ENCODE measurements at regions not wholly inside any gene's neighbourhood (a gene's known extent, or its start where the extent isn't known, plus 50 kb on each side); places are given as distances from the start of the nearest gene placed in this dataset.
"Not testable (repeated sequence)": the region's sequence is repeated elsewhere in the genome, so short reads cannot be mapped to it uniquely, and the experiment has no call there.

GRCh38 chr6:125386337-125386736, 84.6 kb upstream of the HDDC2 start:
- H3K9me3 Mint-ChIP-seq; H3K36me3 Mint-ChIP-seq (ENCODE audit: low read depth); H3K4me1 Mint-ChIP-seq (ENCODE audit: low read depth); H3K27ac Mint-ChIP-seq; H3K4me3 Mint-ChIP-seq: not testable (repeated sequence)
- H3K27me3 Mint-ChIP-seq, result peaks cover 15% of the 10 kb centered on the region

GRCh38 chr6:125392682-125393081, 90.9 kb upstream of the HDDC2 start:
- peaks cover 13% of the 10 kb centered on the region for H3K27me3 Mint-ChIP-seq
- H3K27ac Mint-ChIP-seq, result no peak overlapping the region

GRCh38 chr6:125393449-125393858, 91.7 kb upstream of the HDDC2 start:
- Mint-ChIP-seq H3K4me3 (no peak overlapping the region), H3K9me3 (no peaks in the 10 kb centered on the region), H3K27me3 (peaks cover 18% of the 10 kb centered on the region), H3K36me3 (ENCODE audit: low read depth) (no peaks in the 10 kb centered on the region), H3K4me1 (ENCODE audit: low read depth) (peaks cover 14% of the 10 kb centered on the region), H3K27ac (no peak overlapping the region)

More at GRCh38 chr6:125392682-125393081, 90.9 kb upstream of the HDDC2 start:
- Mint-ChIP-seq H3K9me3 (no peaks in the 10 kb centered on the region), H3K4me3 (no peak overlapping the region), H3K4me1 (ENCODE audit: low read depth) (peaks cover 14% of the 10 kb centered on the region), H3K36me3 (ENCODE audit: low read depth) (no peaks in the 10 kb centered on the region)

- H3K4me1 Mint-ChIP-seq (ENCODE audit: low read depth), result no peaks in the 10 kb centered on the region
- H3K4me3 Mint-ChIP-seq, result no peak overlapping the region
- peaks cover 6% of the 10 kb centered on the region for H3K9me3 Mint-ChIP-seq
- H3K27me3 Mint-ChIP-seq, result peaks cover 7% of the 10 kb centered on the region
- H3K36me3 Mint-ChIP-seq (ENCODE audit: low read depth), result no peaks in the 10 kb centered on the region
- no peak overlapping the region for H3K27ac Mint-ChIP-seq
These were observed 105.0 kb upstream of the HDDC2 start for GRCh38 chr6:125406741-125407140.

GRCh38 chr6:125414507-125414906, 112.7 kb upstream of the HDDC2 start:
- H3K4me3 Mint-ChIP-seq, result no peak overlapping the region
- H3K27ac Mint-ChIP-seq, result no peak overlapping the region
- peaks cover 10% of the 10 kb centered on the region for H3K27me3 Mint-ChIP-seq
- H3K9me3 Mint-ChIP-seq, result peaks cover 6% of the 10 kb centered on the region
- H3K4me1 Mint-ChIP-seq (ENCODE audit: low read depth), result no peaks in the 10 kb centered on the region
- H3K36me3 Mint-ChIP-seq (ENCODE audit: low read depth), result no peaks in the 10 kb centered on the region

GRCh38 chr6:125415913-125416312, 114.1 kb upstream of the HDDC2 start:
- Mint-ChIP-seq H3K27me3 (peaks cover 8% of the 10 kb centered on the region), H3K9me3 (peaks cover 4% of the 10 kb centered on the region)

GRCh38 chr6:125421836-125422235, 120.1 kb upstream of the HDDC2 start:
- H3K4me1 Mint-ChIP-seq (ENCODE audit: low read depth), result no peaks in the 10 kb centered on the region
- H3K4me3 Mint-ChIP-seq, result no peak overlapping the region
- H3K27me3 Mint-ChIP-seq, result peaks cover 7% of the 10 kb centered on the region
- peaks cover 4% of the 10 kb centered on the region for H3K9me3 Mint-ChIP-seq
- H3K27ac Mint-ChIP-seq, result no peak overlapping the region
- H3K36me3 Mint-ChIP-seq (ENCODE audit: low read depth), result no peaks in the 10 kb centered on the region

More at GRCh38 chr6:125415913-125416312, 114.1 kb upstream of the HDDC2 start:
- H3K4me1 Mint-ChIP-seq (ENCODE audit: low read depth), result no peaks in the 10 kb centered on the region
- no peaks in the 10 kb centered on the region for H3K36me3 Mint-ChIP-seq (ENCODE audit: low read depth)
- H3K27ac Mint-ChIP-seq, result no peak overlapping the region
- no peak overlapping the region for H3K4me3 Mint-ChIP-seq

- H3K36me3 Mint-ChIP-seq (ENCODE audit: low read depth), result no peaks in the 10 kb centered on the region
- H3K4me1 Mint-ChIP-seq (ENCODE audit: low read depth), result no peaks in the 10 kb centered on the region
- H3K4me3 Mint-ChIP-seq, result no peak overlapping the region
- H3K27me3 Mint-ChIP-seq, result peaks cover 6% of the 10 kb centered on the region
- H3K27ac Mint-ChIP-seq, result no peak overlapping the region
- no peaks in the 10 kb centered on the region for H3K9me3 Mint-ChIP-seq
These were observed 121.3 kb upstream of the HDDC2 start for GRCh38 chr6:125423047-125423446.

GRCh38 chr6:125431971-125432370, 130.2 kb upstream of the HDDC2 start:
- no peaks in the 10 kb centered on the region for H3K9me3 Mint-ChIP-seq
- peaks cover 15% of the 10 kb centered on the region for H3K27me3 Mint-ChIP-seq
- no peaks in the 10 kb centered on the region for H3K4me1 Mint-ChIP-seq (ENCODE audit: low read depth)
- H3K27ac Mint-ChIP-seq, result no peak overlapping the region
- no peak overlapping the region for H3K4me3 Mint-ChIP-seq
- no peaks in the 10 kb centered on the region for H3K36me3 Mint-ChIP-seq (ENCODE audit: low read depth)

GRCh38 chr6:125432963-125433362, 131.2 kb upstream of the HDDC2 start:
- H3K36me3 Mint-ChIP-seq (ENCODE audit: low read depth), result no peaks in the 10 kb centered on the region
- H3K4me1 Mint-ChIP-seq (ENCODE audit: low read depth), result no peaks in the 10 kb centered on the region
- no peak overlapping the region for H3K4me3 Mint-ChIP-seq
- H3K9me3 Mint-ChIP-seq, result no peaks in the 10 kb centered on the region
- no peak overlapping the region for H3K27ac Mint-ChIP-seq
- H3K27me3 Mint-ChIP-seq, result peaks cover 13% of the 10 kb centered on the region

GRCh38 chr6:125434760-125435159, 133.0 kb upstream of the HDDC2 start:
- Mint-ChIP-seq H3K4me1 (ENCODE audit: low read depth) (no peaks in the 10 kb centered on the region), H3K4me3 (no peak overlapping the region), H3K27me3 (peaks cover 20% of the 10 kb centered on the region), H3K36me3 (ENCODE audit: low read depth) (no peaks in the 10 kb centered on the region), H3K27ac (no peak overlapping the region), H3K9me3 (no peaks in the 10 kb centered on the region)

GRCh38 chr6:125439512-125439911, 137.7 kb upstream of the HDDC2 start:
- H3K4me1 Mint-ChIP-seq (ENCODE audit: low read depth), result no peaks in the 10 kb centered on the region
- no peak overlapping the region for H3K4me3 Mint-ChIP-seq
- H3K27ac Mint-ChIP-seq, result no peak overlapping the region
- no peaks in the 10 kb centered on the region for H3K36me3 Mint-ChIP-seq (ENCODE audit: low read depth)
- no peaks in the 10 kb centered on the region for H3K9me3 Mint-ChIP-seq
- H3K27me3 Mint-ChIP-seq, result peaks cover 7% of the 10 kb centered on the region

- H3K27me3 Mint-ChIP-seq, result peaks cover 4% of the 10 kb centered on the region
- no peaks in the 10 kb centered on the region for H3K36me3 Mint-ChIP-seq (ENCODE audit: low read depth)
- no peak overlapping the region for H3K4me3 Mint-ChIP-seq
These were observed 142.5 kb upstream of the HDDC2 start for GRCh38 chr6:125444006-125444923.

GRCh38 chr6:125445054-125445453, 143.3 kb upstream of the HDDC2 start:
- H3K9me3 Mint-ChIP-seq, result no peaks in the 10 kb centered on the region
- peaks cover 4% of the 10 kb centered on the region for H3K27me3 Mint-ChIP-seq
- no peak overlapping the region for H3K4me3 Mint-ChIP-seq
- H3K36me3 Mint-ChIP-seq (ENCODE audit: low read depth), result no peaks in the 10 kb centered on the region
- H3K27ac Mint-ChIP-seq, result no peak overlapping the region
- no peaks in the 10 kb centered on the region for H3K4me1 Mint-ChIP-seq (ENCODE audit: low read depth)

More at GRCh38 chr6:125444006-125444923, 142.5 kb upstream of the HDDC2 start:
- Mint-ChIP-seq H3K27ac (no peak overlapping the region), H3K9me3 (no peaks in the 10 kb centered on the region), H3K4me1 (ENCODE audit: low read depth) (no peaks in the 10 kb centered on the region)

- H3K36me3 Mint-ChIP-seq (ENCODE audit: low read depth), result no peaks in the 10 kb centered on the region
- H3K4me1 Mint-ChIP-seq (ENCODE audit: low read depth), result no peaks in the 10 kb centered on the region
- no peak overlapping the region for H3K27ac Mint-ChIP-seq
- no peak overlapping the region for H3K4me3 Mint-ChIP-seq
- H3K9me3 Mint-ChIP-seq, result no peaks in the 10 kb centered on the region
- H3K27me3 Mint-ChIP-seq, result peaks cover 4% of the 10 kb centered on the region
These were observed 144.2 kb upstream of the HDDC2 start for GRCh38 chr6:125446011-125446410.

GRCh38 chr6:125451750-125452149, 150.0 kb upstream of the HDDC2 start:
- Mint-ChIP-seq H3K36me3 (ENCODE audit: low read depth) (no peaks in the 10 kb centered on the region), H3K4me3 (no peak overlapping the region), H3K4me1 (ENCODE audit: low read depth) (no peaks in the 10 kb centered on the region), H3K27me3 (peaks cover 4% of the 10 kb centered on the region), H3K27ac (no peak overlapping the region), H3K9me3 (no peaks in the 10 kb centered on the region)

Data from stimulated activated naive CD8-positive, alpha-beta T cell treated with anti-CD3 and anti-CD28 coated beads, Interleukin-15, Interleukin-2, amounts not matched to agents 100 ng/mL and 50 ng/mL, for 24 hours (primary cell).